ENCODE measurements at regions not wholly inside any gene's neighbourhood (a gene's known extent, or its start where the extent isn't known, plus 50 kb on each side); places are given as distances from the start of the nearest gene placed in this dataset.

GRCh38 chr4:148497258-148497657 lies 55.0 kb upstream of the NR3C2 start:
- TF ChIP-seq, protein P1, sequence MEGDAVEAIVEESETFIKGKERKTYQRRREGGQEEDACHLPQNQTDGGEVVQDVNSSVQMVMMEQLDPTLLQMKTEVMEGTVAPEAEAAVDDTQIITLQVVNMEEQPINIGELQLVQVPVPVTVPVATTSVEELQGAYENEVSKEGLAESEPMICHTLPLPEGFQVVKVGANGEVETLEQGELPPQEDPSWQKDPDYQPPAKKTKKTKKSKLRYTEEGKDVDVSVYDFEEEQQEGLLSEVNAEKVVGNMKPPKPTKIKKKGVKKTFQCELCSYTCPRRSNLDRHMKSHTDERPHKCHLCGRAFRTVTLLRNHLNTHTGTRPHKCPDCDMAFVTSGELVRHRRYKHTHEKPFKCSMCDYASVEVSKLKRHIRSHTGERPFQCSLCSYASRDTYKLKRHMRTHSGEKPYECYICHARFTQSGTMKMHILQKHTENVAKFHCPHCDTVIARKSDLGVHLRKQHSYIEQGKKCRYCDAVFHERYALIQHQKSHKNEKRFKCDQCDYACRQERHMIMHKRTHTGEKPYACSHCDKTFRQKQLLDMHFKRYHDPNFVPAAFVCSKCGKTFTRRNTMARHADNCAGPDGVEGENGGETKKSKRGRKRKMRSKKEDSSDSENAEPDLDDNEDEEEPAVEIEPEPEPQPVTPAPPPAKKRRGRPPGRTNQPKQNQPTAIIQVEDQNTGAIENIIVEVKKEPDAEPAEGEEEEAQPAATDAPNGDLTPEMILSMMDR (conservative IDR thresholded peaks at IDR 0.05; ENCODE audit: control insufficient read depth, insufficient read depth, low read depth, low read length), result no peak
- DNase-seq (ENCODE audit: low read depth), result no peak
- no peak overlapping the region for H3K4me3 ChIP-seq (ENCODE audit: control insufficient read depth, low read depth, low read length)

DNA sequence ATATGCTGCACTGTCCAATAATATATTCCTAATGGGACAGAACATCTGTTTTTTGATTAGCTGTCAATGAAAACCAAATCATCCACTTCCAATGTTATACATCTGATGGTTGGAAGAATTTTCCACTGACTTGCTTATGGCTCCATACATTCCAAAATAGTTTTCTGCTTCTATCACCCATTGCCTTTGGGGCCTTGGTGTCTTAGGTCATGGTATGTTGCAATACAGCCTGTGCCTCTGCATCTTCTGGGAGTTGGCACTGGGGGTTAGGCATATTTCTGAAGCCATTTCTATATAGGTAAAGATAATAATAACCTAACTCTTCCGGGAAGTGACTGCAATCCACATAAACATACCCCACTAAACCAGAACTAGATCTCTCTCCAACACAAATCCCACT lies 53.2 kb upstream of the NR3C2 start:
- H3K4me3 ChIP-seq (ENCODE audit: control insufficient read depth, low read depth, low read length), result no peak overlapping the region
- TF ChIP-seq, protein P1 (conservative IDR thresholded peaks at IDR 0.05; ENCODE audit: control insufficient read depth, insufficient read depth, low read depth, low read length), result no peak
- DNase-seq (ENCODE audit: low read depth), result no peak
